ENCODE measurements at regions not wholly inside any gene's neighbourhood (a gene's known extent, or its start where the extent isn't known, plus 50 kb on each side); places are given as distances from the start of the nearest gene placed in this dataset.
A peak's percentile ranks its signal among the peaks of the same experiment; 100 is the strongest.

DNA sequence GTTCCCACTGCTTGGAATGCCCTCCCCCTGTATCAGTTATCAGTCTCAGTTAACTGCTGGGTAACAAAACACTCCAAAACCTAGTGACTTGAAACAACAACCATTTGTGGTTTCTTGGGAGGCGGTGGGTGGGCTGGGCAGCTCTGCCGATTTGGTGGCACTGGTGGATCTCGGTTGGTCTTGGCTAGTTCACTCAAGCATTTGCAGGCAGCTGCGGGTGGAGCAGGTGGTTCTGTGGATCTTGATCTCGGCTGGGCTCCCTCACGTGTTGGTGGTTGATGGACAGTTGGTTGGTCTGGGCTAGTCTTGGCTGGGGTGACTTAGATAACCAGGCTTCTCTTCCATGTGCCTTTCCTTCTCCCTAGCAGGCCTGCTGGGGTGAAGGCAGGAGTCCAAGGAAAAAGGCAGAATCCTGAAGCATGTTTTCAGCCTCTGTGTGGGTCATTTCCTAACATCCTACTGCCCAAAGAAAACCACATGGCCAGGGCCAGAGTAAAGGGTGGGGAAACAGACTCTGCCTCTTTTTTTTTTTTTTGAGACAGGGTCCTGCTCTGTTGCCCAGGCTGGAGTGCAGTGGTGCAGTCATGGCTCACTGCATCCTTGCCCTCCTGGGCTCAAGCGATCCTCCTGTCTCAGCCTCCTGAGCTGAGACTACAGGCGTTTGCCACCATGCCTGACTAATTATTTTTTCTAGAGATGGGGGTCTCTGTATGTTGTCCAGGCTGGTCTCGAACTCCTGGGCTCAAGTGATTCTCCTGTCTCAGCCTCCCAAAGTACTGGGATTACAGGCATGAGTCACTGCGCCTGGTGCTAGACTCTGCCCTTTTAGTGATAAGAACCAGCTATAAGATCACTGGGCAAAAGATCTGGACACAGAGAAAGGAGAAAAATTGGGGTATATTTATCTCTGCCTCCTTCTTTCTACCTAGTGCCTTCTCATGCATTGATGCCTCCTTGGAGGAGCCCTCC is 183.7 kb downstream of the RGS3 start:
- DNase-seq = no peak

DNA sequence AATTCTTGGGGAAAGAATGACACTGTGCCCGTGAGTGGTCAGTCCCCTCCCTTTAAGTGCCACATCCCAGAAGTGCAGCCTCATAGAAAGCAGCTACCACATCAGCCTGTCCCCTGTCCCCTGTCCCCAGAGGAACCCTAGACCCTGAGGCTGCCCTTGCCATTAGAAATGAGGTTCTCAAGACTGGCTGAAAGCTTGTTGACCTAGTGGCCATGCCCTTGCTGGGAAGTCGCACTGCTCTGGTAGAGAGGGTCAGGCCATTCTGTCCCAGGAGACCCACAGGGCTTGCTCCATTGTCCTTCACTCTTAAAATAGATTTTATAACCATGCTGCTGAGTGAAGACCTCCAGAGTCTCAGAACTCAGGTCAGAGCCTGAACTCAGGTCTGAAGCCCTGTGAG is 184.5 kb downstream of the RGS3 start:
- no peak for DNase-seq

DNA sequence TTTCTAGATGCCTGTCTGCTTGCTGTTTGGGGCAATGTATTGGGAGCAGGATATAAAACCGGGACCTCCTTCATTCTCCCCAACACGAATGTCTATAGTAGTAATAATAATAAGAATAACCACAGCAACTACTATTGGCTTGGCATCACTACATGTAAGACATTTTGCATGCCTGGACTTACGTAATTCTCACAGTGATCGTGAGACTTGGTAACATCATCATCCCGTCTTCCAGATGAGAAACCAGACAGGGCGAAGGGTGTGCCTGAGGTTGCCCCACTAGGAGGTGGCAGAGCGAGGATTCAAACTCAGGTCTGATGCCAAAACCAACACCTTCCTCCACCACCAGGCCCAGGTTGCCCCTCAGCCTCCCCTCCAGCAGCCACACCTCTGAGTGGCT is 185.1 kb downstream of the RGS3 start:
- no peak for DNase-seq

GRCh38 chr9:113649054-113649453 is 185.5 kb downstream of the RGS3 start:
- DNase-seq = no peak

DNA sequence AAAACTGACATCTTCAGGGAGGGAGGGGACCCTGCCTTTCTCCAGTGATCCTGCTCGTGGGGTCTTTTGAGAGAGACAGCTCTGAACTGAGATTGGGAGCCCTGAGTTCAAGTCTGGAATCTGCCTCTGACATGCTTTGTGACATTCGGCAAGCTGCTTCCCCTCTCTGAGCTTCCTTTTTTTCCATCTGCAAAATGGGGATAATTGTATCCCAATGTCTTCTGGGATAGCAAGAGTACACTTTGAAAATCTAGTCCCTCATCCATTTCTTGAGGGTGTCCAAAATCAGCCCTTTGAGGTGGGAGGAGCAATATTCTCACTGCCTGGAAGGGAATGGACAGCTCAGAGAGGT is 186.3 kb downstream of the RGS3 start:
- no peak for DNase-seq

- peak; percentile 93 for DNase-seq
Measured at GRCh38 chr9:113650207-113651131, 186.9 kb downstream of the RGS3 start.

DNA sequence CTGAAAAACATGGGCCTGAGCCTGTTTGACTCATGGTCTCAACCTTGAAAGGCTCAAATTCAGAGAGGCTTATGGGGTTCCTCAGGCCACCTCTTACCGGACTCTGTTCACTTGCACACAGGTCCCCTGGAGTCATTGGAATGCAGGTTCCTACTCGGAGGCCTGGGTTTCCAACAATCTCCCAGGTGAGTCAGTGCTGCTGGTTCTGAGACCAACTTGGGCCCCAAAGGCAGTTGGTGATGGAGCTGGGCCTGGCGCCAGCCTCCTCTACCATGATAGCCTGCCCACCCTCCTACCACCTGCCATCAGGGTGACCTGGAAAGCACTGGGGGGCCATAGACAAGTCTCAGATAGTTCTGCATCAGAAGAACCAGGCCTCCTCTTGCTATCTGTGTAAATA is 188.4 kb downstream of the RGS3 start:
- DNase-seq = no peak

- no peak for DNase-seq
Measured at GRCh38 chr9:113652355-113653152, 189.0 kb downstream of the RGS3 start.

- no peak for DNase-seq
Measured at GRCh38 chr9:113653746-113654604, 190.4 kb downstream of the RGS3 start.

DNA sequence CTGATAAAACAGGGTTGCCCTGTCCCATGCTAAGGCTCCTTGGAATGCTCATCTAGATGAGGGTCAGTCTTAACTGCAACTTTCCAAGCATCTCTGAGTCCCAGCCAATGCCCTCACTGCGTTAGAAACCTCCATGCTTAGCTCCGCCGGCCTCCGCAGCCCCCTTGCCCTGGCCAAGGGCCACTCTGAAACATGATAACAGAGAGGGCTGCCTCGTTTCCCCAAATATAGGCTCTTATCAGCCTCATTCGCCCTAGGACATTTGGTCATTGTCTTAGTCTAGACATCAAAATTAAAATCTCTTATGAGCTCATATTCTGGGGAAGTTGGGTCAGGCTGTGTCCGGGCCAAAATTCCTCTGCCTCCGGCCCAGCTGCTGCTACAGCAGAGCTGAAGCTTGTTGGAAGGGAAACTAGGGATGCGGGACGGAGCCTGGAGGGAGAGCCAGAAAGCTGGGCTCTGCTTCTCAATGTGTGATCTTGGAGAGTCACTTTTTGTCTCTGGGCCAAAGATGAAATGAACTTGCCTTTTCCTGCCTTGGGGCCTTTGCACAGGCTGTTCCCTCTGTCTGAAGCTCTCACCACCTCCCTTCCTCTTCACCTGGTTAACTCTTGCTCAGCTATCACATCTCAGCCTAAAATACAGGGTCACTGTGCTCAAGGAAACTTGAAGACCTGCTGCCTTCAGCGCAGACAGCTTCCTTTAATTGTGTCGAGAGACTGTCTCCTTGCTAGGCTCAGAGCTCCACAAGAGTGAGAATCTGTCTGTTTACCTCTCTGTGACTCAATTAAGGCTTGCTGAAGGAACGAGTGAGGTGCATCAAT is 191.3 kb downstream of the RGS3 start:
- DNase-seq = no peak

DNA sequence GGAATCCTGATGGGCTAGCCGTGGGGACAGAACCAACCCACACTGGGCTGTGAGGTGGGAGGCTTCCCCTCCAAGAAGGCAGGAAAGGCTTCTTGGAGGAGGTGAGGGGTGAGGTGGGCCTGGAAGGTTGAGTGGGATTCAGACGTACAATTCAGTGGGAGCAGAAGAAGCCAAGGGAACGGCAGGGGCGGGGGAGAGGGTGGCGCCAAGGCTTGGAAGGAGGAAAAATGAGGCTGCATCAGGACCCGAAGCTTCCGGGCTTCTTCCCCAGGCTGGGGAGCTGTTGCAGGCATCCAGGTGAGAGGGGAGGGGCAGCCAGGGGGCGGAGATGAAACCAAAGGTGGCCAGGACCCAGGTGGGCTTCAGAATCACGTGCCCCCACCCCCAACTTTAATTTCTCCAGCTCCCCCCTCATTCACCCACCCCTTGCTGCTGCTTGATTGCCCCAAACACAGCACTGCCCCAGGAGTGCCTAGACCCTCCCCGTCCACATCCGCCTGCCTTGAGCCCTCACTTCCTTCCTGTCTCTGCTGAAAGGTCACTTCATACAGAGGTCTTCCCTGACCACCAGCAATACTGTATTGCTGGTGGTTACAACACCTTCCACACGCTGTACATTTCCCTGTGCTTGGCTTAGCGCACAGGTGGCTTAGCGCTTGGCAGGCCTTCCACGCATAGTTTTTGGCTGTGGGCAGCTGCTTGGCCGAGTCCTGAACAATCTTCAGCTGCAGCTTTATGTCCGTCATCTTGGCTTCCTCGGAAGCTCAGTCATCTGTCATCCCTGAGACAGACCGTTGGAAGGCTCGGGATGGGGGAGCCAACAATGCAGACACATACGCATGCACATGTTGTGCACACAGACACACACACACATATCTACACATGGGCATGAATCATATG is 193.5 kb downstream of the RGS3 start:
- DNase-seq = no peak

DNA sequence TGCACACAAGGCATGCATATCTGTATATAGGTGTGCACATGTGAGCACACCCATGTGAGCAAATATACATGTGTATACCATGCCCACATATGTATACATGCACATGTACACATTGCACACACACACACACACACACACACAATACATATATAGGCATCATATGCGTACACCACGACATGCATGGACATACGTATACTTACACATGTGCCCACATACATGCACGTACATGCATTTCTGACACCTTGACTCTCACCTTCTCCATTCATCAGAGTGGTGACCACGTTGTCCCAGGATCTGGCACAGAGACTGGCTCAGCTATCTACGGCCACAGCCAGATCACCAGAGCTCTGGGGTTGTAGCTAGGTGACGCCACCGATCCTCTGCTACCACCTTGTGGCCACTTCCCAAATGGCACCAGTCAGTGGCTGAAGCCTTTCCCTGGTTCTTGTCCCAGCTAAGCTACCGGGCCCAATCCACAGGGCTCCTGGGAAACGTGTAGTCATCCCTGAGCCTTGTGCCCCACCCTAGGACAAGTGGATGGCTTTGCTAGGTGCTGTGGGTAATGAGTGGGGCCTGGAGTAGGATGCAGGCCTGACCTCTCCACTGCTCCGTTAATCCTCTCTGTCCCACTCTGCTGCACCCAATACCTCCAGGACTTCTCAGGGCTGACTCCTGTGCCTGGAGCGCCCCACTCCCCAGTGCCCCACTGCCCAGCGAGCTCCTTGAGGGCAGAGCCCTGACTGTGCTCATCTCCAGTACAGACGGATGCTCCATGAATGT is 194.4 kb downstream of the RGS3 start:
- peak; percentile 58 for DNase-seq

GRCh38 chr9:113658545-113658895 is 195.0 kb downstream of the RGS3 start:
- DNase-seq = no peak

DNA sequence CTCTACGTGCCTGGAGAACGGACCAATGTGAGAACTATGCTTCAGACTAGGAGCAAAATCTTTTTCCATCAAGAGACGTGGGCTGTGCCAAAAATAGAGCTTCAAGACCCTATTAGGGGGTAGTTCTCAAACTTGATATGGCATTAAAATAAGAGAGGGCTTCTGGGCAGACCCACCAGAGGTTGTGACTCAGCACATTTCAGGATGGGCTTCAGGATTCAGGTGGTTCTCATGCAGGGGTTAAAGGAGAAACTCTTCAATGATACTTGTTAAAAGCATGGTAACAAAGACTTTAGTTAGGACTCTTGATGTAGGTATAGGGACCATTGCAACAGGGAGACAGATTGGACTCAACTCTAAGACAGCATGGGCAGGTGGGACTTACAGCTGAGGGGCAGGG is 195.5 kb downstream of the RGS3 start:
- DNase-seq = no peak

GRCh38 chr9:113659740-113660139 is 196.2 kb downstream of the RGS3 start:
- DNase-seq = no peak

- no peak for DNase-seq
Measured at GRCh38 chr9:113660196-113660595, 196.7 kb downstream of the RGS3 start.

- no peak for DNase-seq
Measured at GRCh38 chr9:113661074-113661473, 197.5 kb downstream of the RGS3 start.

- no peak for DNase-seq
Measured at GRCh38 chr9:113664181-113664875, 200.8 kb downstream of the RGS3 start.

GRCh38 chr9:113665064-113665463 is 201.5 kb downstream of the RGS3 start:
- no peak for DNase-seq
